ENCODE measurements at regions not wholly inside any gene's neighbourhood (a gene's known extent, or its start where the extent isn't known, plus 50 kb on each side); places are given as distances from the start of the nearest gene placed in this dataset.
A peak's percentile ranks its signal among the peaks of the same experiment; 100 is the strongest.
"Not testable (repeated sequence)": the region's sequence is repeated elsewhere in the genome, so short reads cannot be mapped to it uniquely, and the experiment has no call there.

- no peak for DNase-seq
Measured at GRCh38 chr6:14398953-14399352, 281.4 kb downstream of the CD83 start.

DNA sequence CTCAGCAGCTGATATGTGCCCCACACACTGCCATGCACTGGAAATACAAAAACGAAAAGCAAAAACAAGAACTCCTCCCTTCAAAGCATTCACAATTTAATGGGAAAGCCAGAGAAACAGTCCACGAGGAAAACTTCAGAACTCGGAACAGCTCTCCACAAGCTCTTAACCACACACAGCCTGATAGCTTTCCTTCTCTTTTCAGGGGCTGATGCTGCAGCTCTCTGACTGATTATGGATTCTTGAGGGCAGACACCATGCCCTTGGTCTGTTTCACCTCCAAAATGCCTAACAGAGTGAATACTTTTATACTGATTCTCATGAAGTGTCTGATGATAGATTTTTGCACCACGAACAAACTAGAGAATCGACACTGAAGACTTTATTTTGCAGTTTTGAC is 282.1 kb downstream of the CD83 start:
- no peak for DNase-seq

DNA sequence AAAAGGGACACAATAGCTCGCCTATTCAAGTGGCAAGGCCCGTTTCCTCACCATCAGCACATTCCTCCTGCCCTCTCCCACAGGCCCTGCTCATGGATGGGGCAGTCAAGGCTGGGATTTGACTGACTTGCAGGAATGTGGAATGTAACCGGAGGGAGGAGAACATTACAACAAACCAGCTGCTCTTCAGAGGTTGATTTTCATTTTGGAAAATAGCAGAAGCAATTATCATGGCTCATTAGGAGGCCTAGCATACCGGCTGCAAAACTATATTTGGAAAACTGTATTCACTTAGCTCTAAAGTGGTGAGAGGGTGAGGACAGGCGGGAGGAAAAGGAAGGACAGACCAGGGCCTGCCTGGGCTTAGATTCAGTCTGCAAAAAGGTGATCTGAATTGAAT is 283.7 kb downstream of the CD83 start:
- DNase-seq: peak; percentile 48

DNA sequence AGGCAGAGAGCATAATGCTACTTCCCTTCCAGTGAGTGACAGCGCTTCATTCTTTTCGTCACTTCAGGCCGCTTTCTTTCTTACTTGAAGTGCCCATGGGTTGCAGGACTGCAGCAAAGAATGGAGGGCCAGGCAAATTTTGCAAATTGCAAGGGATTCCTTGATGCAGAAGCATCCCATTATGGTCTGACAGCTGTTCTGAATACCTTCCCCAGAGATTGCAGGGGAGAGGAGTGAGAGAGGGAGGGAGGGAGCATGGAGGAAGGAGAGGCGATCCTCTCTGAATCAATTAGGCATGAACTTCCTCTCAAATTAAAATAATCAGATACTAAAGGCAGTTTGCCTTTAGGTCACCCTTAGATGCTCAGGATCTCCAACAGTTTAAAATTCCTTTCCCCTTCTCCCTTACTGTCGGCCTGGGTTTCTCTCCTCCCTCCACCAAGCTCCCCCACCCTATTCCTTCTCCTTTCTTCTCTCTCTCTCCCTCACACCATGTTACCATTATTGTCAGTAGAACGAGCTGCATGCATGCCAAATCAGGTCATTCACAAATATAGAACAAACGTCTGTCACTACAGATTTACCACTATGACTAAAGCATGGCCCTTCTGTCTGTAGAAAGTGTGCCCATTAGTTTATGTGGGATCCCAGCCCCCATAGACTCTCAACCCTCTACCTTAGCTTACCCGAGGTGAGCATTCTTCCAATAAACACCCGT is 289.2 kb downstream of the CD83 start:
- no peak for DNase-seq

- no peak for DNase-seq
Measured at GRCh38 chr6:14408446-14408845, 290.9 kb downstream of the CD83 start.

- no peak for DNase-seq
Measured at GRCh38 chr6:14412026-14412425, 294.5 kb downstream of the CD83 start.

GRCh38 chr6:14415452-14415851 is 297.9 kb downstream of the CD83 start:
- no peak for DNase-seq

- no peak for DNase-seq
Measured at GRCh38 chr6:14417377-14417776, 299.8 kb downstream of the CD83 start.

DNA sequence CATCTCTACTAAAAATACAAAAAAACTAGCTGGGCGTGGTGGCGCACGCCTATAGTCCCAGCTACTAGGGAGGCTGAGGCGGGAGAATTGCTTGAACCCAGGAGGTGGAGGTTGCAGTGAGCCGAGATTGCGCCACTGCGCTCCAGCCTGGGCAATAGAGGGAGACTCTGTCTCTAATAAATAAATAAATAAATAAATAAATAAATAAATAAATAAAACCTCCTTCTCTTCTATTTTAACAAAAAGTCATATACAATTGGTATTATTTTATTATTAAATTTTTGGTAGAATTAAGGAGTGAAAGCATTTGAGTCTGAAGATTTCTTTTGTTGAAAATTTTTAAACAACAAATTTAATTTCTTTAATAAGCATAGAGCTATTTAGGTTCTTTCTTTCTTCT is 301.7 kb downstream of the CD83 start:
- not testable (repeated sequence) for DNase-seq

DNA sequence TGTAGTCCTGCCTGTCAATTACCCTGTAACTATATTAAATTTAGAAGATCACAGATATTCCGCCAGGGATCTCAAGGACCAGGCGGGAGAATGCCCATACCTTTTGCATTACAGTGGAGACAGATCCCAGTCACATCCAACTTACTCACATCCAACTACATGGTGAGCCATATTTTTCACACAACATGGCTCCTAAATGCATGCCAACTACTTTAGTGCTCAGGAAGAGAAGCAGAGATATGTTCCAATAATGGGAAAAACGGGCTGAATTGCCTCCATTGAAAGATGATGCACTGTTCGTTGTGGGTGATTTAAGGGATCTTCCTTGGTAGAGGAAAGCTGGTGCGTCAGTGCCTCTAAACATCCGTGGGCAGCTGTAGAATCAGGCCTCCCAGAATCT is 304.5 kb downstream of the CD83 start:
- DNase-seq: no peak

DNA sequence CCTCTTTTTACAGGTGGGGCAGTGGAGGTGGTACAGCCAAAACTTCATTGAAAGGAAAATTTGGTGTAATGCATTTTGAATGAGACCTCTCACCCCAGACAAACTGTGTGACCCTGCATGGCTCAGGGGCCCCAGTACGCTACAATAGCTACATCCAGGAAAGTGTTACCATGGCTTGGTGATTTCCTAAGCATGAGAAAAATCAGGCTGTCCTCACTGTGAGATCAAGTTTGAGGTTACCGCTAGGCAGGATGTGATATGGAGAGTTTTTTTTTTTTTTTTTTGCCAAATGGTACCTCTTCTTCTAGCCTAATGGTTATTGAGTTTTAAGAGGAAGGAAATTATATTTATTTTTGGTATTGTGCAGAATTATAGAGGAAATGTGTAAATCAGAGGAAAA is 305.3 kb downstream of the CD83 start:
- DNase-seq: no peak

GRCh38 chr6:14423330-14423729 is 305.8 kb downstream of the CD83 start:
- peak; percentile 65 for DNase-seq

DNA sequence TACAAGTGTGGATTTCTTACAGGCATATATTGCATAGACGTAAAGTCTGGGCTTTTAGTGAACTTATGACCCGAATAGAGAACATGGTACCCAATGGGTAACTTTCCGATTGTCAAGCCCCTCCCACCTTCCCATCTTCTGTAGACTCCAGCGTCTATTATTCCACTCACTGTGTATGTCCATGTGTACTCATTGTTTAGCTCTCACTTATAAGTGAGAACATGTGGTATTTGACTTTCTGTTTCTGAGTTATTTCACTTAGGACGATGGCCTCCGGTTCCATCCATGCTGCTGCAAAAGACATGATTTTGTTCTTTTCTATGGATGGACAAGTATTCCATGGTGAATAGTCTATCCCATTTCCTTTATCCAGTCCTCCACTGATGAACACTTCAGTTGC is 306.4 kb downstream of the CD83 start:
- no peak for DNase-seq

GRCh38 chr6:14425805-14426204 is 308.2 kb downstream of the CD83 start:
- DNase-seq: no peak

DNA sequence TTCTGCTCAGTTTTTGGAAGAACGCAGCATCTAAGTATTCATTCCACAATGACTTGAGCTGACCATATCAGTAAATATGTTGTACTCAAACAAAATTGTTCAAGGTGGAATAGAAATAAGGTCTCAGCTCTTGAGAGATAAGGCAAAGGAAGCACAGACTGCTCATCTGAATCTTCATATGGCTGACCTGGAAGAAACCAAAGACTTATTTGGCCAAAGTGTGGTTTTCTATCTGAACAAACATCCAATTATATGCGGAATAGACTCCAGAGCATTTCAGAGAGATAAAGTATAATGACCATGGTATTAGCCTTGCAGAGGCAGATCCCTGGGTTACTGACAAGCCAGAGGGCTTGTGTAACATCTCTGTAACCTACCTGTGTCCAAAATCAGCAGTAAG is 308.7 kb downstream of the CD83 start:
- DNase-seq: no peak

DNA sequence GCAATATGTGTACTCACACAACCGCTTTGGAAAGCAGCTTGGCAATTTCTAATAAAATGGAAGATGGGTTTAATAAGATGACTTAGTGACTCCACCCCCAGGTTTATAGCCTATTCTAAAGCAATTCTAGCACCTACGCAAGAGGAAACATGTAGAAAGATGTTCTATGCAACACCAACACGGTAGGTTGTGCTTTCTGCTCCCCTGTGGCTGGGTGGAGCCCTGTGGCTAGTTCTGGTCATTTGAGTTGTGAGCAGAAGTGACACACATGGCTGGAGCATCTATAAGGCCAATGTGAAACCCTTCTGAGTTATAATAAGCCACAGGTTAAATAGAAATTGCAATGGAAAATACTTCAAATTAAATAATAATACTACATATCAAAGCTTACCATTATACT is 310.7 kb downstream of the CD83 start:
- DNase-seq: no peak

- no peak for DNase-seq
Measured at GRCh38 chr6:14429396-14429795, 311.8 kb downstream of the CD83 start.

GRCh38 chr6:14430218-14430617 is 312.6 kb downstream of the CD83 start:
- DNase-seq: no peak

- no peak for DNase-seq
Measured at GRCh38 chr6:14431385-14432330, 314.1 kb downstream of the CD83 start.

- peak; percentile 45 for DNase-seq
Measured at GRCh38 chr6:14434916-14435690, 317.5 kb downstream of the CD83 start.

DNA sequence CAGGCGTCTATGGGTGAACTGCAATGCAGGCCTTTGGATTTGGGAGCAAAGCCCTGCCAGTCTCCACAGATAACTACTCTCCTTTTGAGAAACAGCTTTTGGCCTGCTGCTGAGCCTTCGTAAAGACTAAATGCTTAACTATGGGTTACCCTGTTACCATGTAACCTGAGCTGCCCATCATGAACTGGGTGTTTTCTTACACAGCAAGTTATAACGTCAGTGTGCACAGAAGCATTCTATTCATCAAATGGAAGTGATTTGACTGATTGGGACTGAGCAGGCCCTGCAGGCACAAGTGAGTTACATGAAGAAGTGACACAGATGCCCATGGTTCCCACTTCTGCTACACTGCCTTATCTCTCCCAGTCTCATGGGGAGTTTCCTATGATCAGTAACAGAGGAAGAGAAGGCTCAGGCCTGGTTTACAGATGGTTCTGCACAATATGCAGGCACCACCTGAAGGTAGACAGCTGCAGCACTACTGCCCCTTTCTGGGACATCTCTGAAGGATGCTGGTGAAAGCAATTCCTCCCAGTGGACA is 319.1 kb downstream of the CD83 start:
- no peak for DNase-seq

DNA sequence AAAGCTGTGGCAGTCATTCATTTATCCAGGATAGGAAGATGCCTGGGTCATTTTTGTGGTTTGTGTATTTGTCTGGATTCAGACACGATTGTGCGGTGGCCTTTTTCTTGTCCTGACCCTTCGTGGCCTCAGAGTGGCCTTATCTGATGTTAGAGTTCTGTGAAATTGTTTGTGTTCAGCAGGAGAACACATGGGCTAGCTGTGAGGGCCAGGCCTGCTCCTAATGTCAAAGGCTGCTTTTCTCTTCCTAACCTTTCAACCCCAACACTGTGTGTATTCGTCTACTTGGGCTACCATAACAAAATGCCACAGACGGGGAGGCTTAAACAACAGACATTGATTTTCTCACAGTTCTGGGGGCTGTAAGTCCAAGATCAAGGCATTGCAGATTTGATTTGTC is 321.8 kb downstream of the CD83 start:
- DNase-seq: no peak
